ENCODE measurements at regions not wholly inside any gene's neighbourhood (a gene's known extent, or its start where the extent isn't known, plus 50 kb on each side); places are given as distances from the start of the nearest gene placed in this dataset.

DNA sequence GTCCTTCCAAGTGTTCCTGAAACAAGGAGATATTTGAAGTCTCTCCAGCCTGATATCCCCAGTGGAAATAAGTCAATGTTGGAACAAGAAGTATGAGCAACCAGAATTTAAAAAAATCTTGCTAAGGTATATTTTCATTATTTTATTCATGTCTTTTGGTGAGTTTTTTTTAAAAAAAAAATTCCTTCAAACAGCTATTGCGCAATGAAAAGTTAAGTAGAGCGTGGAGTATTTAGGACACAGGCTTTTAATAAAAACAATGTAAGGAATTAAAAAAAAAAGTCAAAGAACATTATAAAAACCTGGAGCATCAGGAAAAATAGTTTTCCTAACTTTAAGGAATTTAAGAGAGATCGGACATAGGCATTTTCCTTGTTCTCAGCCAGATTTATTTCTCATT lies 940.4 kb downstream of the KCNJ2 start:
- TF ChIP-seq POLR2A (IDR thresholded peaks at IDR 0.05; ENCODE audit: low read depth, low read length): no peak
- no peak for TF ChIP-seq POLR2AphosphoS5 (IDR thresholded peaks at IDR 0.05; ENCODE audit: low read depth, low read length)
